ENCODE measurements at regions not wholly inside any gene's neighbourhood (a gene's known extent, or its start where the extent isn't known, plus 50 kb on each side); places are given as distances from the start of the nearest gene placed in this dataset.

DNA sequence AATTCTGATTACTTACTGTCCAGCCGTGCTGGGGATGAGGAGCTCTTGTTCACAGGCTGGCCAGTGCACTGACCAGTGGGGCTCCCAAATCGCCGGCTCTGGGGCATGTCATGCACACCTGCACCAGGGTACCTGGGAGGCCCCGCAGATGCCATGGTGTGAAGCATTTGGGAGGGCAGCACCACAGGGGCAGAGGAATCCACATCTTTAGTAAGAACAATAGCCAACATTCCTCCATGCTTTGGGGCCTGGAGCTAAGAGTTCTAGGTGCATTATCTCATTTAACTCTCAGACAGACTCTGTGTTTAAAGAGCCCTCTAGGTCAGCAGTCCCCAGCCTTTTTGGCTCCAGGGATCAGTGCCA lies 104.2 kb downstream of the ACKR3 start:
- no peaks in the 10 kb centered on the region for H3K79me2 ChIP-seq (ENCODE audit: control insufficient read depth, insufficient read depth, low read length, unreplicated experiment)
- H3K4me3 ChIP-seq (ENCODE audit: low read depth, low read length), result no peak overlapping the region
- H3K36me3 ChIP-seq (ENCODE audit: insufficient read depth, low read length), result no peaks in the 10 kb centered on the region
- H2AFZ ChIP-seq (ENCODE audit: low read length, unreplicated experiment), result no peak overlapping the region
- no peak overlapping the region for H3K27ac ChIP-seq (ENCODE audit: low read depth, low read length)
- no peaks in the 10 kb centered on the region for H3K4me1 ChIP-seq (ENCODE audit: control insufficient read depth, insufficient read depth, low read length, unreplicated experiment)
- peaks cover 14% of the 10 kb centered on the region; the same call in 1 of the 2 replicates for H3K27me3 ChIP-seq (ENCODE audit: insufficient read depth, low read length)

- H3K79me2 ChIP-seq (ENCODE audit: control insufficient read depth, insufficient read depth, low read length, unreplicated experiment), result no peaks in the 10 kb centered on the region
Observed at GRCh38 chr2:236674238-236674637, 104.6 kb downstream of the ACKR3 start.

DNA sequence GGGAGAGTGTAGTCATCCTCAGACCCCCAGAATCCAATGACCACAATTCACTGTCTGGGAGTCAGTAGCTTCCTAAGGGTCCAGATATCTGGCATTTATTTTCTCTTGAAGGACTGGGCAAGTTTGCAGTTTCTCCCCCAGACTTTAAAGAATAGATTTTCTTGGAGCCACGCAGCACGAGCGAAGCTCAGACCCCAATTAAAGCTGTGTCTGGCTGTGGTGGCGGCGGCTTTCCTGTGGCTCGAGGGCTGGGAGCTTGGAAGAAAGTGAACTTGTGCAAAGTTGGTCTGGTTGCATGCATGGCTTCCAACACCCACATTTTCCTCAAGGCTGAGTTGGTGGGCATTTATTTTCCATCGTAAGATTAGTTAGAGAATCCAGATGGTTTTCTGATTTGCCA lies 105.0 kb downstream of the ACKR3 start:
- no peaks in the 10 kb centered on the region for H3K36me3 ChIP-seq (ENCODE audit: insufficient read depth, low read length)
- H3K79me2 ChIP-seq (ENCODE audit: control insufficient read depth, insufficient read depth, low read length, unreplicated experiment), result no peaks in the 10 kb centered on the region
- H3K27me3 ChIP-seq (ENCODE audit: insufficient read depth, low read length), result peaks cover 14% of the 10 kb centered on the region; the same call in 1 of the 2 replicates
- H3K4me1 ChIP-seq (ENCODE audit: control insufficient read depth, insufficient read depth, low read length, unreplicated experiment), result no peaks in the 10 kb centered on the region
- no peak overlapping the region for H2AFZ ChIP-seq (ENCODE audit: low read length, unreplicated experiment)
- no peak overlapping the region for H3K27ac ChIP-seq (ENCODE audit: low read depth, low read length)
- H3K4me3 ChIP-seq (ENCODE audit: low read depth, low read length), result no peak overlapping the region

More at GRCh38 chr2:236674238-236674637, 104.6 kb downstream of the ACKR3 start:
- H3K27me3 ChIP-seq (ENCODE audit: insufficient read depth, low read length), result peaks cover 14% of the 10 kb centered on the region; the same call in 1 of the 2 replicates
- H3K36me3 ChIP-seq (ENCODE audit: insufficient read depth, low read length), result no peaks in the 10 kb centered on the region
- H3K27ac ChIP-seq (ENCODE audit: low read depth, low read length), result no peak overlapping the region
- no peaks in the 10 kb centered on the region for H3K4me1 ChIP-seq (ENCODE audit: control insufficient read depth, insufficient read depth, low read length, unreplicated experiment)
- no peak overlapping the region for H3K4me3 ChIP-seq (ENCODE audit: low read depth, low read length)
- no peak overlapping the region for H2AFZ ChIP-seq (ENCODE audit: low read length, unreplicated experiment)

DNA sequence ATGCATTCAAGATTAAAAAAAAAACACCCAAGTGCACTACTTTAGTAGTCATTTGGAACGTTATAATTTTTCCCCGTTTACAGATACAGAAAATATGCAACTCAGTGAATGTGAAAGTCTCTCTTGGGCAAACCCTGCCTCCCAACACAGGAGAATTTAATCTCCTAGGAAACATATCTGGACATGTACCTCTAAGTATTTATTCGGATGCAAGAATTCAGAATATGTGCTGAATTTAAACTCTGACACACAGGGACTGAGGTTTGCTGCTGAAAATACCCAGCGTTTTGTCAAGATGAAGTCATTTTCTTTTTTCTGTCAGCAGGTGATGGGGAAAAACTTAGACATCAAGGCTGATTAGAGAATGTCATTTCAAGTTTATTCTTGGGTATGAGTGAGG lies 105.4 kb downstream of the ACKR3 start:
- H3K79me2 ChIP-seq (ENCODE audit: control insufficient read depth, insufficient read depth, low read length, unreplicated experiment), result no peaks in the 10 kb centered on the region
- no peaks in the 10 kb centered on the region for H3K4me1 ChIP-seq (ENCODE audit: control insufficient read depth, insufficient read depth, low read length, unreplicated experiment)
- no peak overlapping the region for H3K4me3 ChIP-seq (ENCODE audit: low read depth, low read length)
- H3K27me3 ChIP-seq (ENCODE audit: insufficient read depth, low read length), result peaks cover 14% of the 10 kb centered on the region; the same call in 1 of the 2 replicates
- no peaks in the 10 kb centered on the region for H3K36me3 ChIP-seq (ENCODE audit: insufficient read depth, low read length)
- no peak overlapping the region for H2AFZ ChIP-seq (ENCODE audit: low read length, unreplicated experiment)
- H3K27ac ChIP-seq (ENCODE audit: low read depth, low read length), result no peak overlapping the region

DNA sequence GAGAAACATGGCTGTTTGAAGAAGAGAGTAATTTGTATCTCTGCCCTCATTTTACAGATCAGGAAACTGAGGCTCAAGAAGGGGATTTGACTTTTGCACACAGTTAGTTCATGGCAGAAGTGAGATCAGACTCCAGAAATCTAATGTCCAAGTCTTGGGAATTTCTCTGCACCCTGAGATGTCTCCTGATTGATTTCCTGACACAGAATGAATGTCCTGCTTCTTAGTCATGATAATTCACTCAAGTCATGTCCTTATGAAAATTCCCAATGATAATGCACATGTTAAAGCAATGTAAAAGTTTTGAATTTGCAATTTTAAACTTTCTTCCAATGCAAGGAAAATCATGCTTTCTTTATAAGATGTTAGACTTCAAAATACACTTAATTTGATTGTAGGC lies 105.9 kb downstream of the ACKR3 start:
- Histone ChIP-seq H3K4me1 (ENCODE audit: control insufficient read depth, insufficient read depth, low read length, unreplicated experiment) (no peaks in the 10 kb centered on the region), H3K27ac (ENCODE audit: low read depth, low read length) (no peak overlapping the region), H2AFZ (ENCODE audit: low read length, unreplicated experiment) (no peak overlapping the region), H3K36me3 (ENCODE audit: insufficient read depth, low read length) (no peaks in the 10 kb centered on the region), H3K79me2 (ENCODE audit: control insufficient read depth, insufficient read depth, low read length, unreplicated experiment) (no peaks in the 10 kb centered on the region), H3K27me3 (ENCODE audit: insufficient read depth, low read length) (peaks cover 14% of the 10 kb centered on the region; the same call in 1 of the 2 replicates), H3K4me3 (ENCODE audit: low read depth, low read length) (no peak overlapping the region)

DNA sequence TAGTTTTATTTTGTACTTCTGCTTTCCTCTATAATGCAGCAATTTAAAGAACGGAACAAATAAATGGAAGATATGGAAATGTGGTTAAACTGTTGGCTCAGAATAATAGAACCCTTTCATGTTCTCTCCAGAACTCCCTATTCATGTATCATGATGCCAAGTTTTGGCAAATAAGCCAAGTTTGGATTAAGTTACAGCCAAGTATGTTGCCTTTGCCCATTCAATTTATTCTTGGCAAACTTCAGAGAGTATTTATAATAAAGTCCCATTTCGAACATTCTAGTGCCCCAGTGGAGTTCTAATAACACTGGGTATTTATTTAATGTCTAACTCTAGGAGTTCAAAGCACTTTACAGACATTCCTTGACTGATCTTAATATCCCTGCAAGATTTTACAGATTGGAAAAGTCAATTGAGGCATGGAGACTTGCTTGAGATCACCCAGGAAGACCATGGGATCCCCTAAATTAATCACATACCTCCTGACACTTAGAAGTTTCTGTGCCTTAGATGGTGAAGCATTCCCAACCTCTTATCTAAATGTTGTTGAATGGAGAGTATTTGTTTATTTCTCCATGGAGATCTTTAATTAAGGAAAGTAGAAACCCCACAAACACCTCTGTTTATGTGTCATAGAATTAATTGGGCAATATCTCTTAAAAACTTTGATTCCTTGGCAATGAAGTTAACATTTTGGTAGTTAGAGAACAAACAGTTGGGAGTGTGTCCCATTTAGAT lies 106.7 kb downstream of the ACKR3 start:
- Histone ChIP-seq H3K27ac (ENCODE audit: low read depth, low read length) (no peak overlapping the region), H3K27me3 (ENCODE audit: insufficient read depth, low read length) (peaks cover 14% of the 10 kb centered on the region; the same call in 1 of the 2 replicates), H3K79me2 (ENCODE audit: control insufficient read depth, insufficient read depth, low read length, unreplicated experiment) (no peaks in the 10 kb centered on the region), H2AFZ (ENCODE audit: low read length, unreplicated experiment) (no peak overlapping the region), H3K4me3 (ENCODE audit: low read depth, low read length) (no peak overlapping the region), H3K4me1 (ENCODE audit: control insufficient read depth, insufficient read depth, low read length, unreplicated experiment) (no peaks in the 10 kb centered on the region), H3K36me3 (ENCODE audit: insufficient read depth, low read length) (no peaks in the 10 kb centered on the region)

DNA sequence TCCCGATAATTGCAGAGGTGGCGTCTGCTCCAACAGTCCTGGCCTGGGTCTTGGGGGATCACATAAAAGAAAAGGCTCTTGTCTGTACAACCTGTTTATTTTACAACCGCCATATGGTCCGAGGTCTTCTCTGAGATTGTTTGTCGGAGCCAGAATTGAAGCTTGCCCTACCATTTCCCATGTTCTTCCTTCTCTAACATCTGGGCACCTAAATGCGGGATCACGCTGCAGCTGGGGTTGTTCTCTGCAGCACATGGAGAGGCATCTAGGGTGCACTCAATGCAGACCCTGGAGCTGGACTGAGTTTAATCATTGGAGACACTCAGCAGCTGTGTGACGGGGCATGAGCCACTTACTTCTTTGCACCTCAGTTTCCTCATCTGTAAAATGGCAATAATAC lies 107.7 kb downstream of the ACKR3 start:
- Histone ChIP-seq H2AFZ (ENCODE audit: low read length, unreplicated experiment) (no peak overlapping the region), H3K36me3 (ENCODE audit: insufficient read depth, low read length) (no peaks in the 10 kb centered on the region), H3K79me2 (ENCODE audit: control insufficient read depth, insufficient read depth, low read length, unreplicated experiment) (no peaks in the 10 kb centered on the region), H3K27me3 (ENCODE audit: insufficient read depth, low read length) (peaks cover 14% of the 10 kb centered on the region; the same call in 1 of the 2 replicates), H3K27ac (ENCODE audit: low read depth, low read length) (no peak overlapping the region), H3K4me3 (ENCODE audit: low read depth, low read length) (no peak overlapping the region), H3K4me1 (ENCODE audit: control insufficient read depth, insufficient read depth, low read length, unreplicated experiment) (no peaks in the 10 kb centered on the region)

DNA sequence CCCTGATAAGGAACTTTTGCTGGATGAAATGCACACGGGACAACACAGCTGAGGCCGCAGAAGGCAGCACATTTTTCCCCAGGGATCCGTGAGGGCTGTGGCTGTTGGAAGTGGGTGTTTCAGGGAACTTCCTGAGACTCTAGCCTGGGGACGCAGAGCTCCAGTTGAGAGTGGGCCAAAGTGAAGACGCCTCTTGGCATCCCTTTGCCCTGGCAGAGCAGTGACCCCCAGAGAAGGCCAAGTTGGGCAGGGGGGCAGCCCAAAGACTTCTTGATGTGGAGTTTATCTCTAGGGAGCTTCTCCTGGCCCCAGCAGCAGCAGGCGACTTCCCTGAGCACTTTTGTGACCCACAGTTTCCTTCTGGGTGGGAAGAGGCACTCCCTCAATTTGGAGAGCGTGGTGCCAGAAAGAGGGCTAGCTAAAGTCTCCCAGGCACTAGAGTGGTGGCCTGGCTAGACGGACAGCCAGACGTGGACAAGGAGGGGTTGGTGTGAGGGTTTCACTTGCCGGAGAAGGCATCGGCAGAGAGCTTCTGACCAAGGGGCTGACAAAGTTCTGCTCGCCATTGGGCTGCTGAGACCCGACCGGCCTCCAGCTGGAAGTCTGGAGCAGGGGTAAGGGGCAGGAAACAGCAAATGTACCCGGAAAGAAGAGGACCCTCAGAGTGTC lies 108.8 kb downstream of the ACKR3 start:
- H3K4me1 ChIP-seq (ENCODE audit: control insufficient read depth, insufficient read depth, low read length, unreplicated experiment), result peaks cover 3% of the 10 kb centered on the region
- H3K4me3 ChIP-seq (ENCODE audit: low read depth, low read length), result no peak overlapping the region
- no peak overlapping the region for H3K27ac ChIP-seq (ENCODE audit: low read depth, low read length)
- H3K27me3 ChIP-seq (ENCODE audit: insufficient read depth, low read length), result peaks cover 14% of the 10 kb centered on the region; the same call in 1 of the 2 replicates
- no peaks in the 10 kb centered on the region for H3K79me2 ChIP-seq (ENCODE audit: control insufficient read depth, insufficient read depth, low read length, unreplicated experiment)
- H3K36me3 ChIP-seq (ENCODE audit: insufficient read depth, low read length), result no peaks in the 10 kb centered on the region
- no peak overlapping the region for H2AFZ ChIP-seq (ENCODE audit: low read length, unreplicated experiment)

- Histone ChIP-seq H3K27me3 (ENCODE audit: insufficient read depth, low read length) (peaks cover 14% of the 10 kb centered on the region; the same call in 1 of the 2 replicates), H2AFZ (ENCODE audit: low read length, unreplicated experiment) (no peak overlapping the region), H3K4me3 (ENCODE audit: low read depth, low read length) (no peak overlapping the region), H3K36me3 (ENCODE audit: insufficient read depth, low read length) (no peaks in the 10 kb centered on the region), H3K79me2 (ENCODE audit: control insufficient read depth, insufficient read depth, low read length, unreplicated experiment) (no peaks in the 10 kb centered on the region), H3K27ac (ENCODE audit: low read depth, low read length) (no peak overlapping the region), H3K4me1 (ENCODE audit: control insufficient read depth, insufficient read depth, low read length, unreplicated experiment) (peaks cover 3% of the 10 kb centered on the region)
Observed at GRCh38 chr2:236679884-236680860, 110.5 kb downstream of the ACKR3 start.

DNA sequence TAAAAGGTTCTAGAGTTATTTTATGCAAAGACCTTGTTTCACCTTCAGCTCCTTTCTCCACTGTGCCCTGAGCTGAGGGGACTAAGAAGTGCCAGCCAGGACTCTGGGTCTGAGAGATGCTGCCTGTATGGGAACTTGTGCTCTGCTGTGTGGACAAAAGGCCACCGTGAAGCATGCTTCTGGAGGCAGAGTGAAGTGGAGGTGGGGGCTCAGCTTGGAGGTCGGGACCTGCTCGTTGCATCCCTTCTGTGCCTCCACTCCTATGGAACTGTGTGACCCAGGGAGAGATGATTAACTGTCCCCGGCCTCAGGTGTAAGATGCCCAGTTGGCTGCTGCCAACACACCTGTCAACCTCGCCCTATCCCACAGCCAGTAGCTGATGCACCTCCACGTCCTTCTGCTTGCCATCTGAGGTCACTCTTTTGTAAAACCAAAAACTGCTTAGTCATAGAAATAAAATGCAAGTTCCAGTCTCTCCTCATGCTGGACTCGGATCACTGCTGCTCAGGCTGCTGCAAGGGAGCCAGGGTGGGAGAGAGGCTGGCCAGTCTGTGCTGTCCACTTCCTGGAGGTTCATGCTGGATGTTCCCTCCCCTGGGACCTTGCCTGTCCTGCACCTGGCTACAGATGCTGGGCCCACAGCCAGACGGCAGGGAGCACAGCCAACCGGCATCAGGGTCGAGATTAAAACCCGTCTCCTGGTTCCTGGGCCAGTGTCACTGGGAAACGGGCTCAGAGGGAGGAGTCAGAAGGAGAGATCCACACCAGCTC lies 113.2 kb downstream of the ACKR3 start:
- Histone ChIP-seq H3K79me2 (ENCODE audit: control insufficient read depth, insufficient read depth, low read length, unreplicated experiment) (no peaks in the 10 kb centered on the region), H3K27me3 (ENCODE audit: insufficient read depth, low read length) (no peaks in the 10 kb centered on the region), H3K4me3 (ENCODE audit: low read depth, low read length) (no peak overlapping the region), H3K27ac (ENCODE audit: low read depth, low read length) (no peak overlapping the region), H2AFZ (ENCODE audit: low read length, unreplicated experiment) (no peak overlapping the region), H3K36me3 (ENCODE audit: insufficient read depth, low read length) (no peaks in the 10 kb centered on the region), H3K4me1 (ENCODE audit: control insufficient read depth, insufficient read depth, low read length, unreplicated experiment) (peaks cover 3% of the 10 kb centered on the region)
